ENCODE measurements at regions not wholly inside any gene's neighbourhood (a gene's known extent, or its start where the extent isn't known, plus 50 kb on each side); places are given as distances from the start of the nearest gene placed in this dataset.

- TF ChIP-seq, protein P1, sequence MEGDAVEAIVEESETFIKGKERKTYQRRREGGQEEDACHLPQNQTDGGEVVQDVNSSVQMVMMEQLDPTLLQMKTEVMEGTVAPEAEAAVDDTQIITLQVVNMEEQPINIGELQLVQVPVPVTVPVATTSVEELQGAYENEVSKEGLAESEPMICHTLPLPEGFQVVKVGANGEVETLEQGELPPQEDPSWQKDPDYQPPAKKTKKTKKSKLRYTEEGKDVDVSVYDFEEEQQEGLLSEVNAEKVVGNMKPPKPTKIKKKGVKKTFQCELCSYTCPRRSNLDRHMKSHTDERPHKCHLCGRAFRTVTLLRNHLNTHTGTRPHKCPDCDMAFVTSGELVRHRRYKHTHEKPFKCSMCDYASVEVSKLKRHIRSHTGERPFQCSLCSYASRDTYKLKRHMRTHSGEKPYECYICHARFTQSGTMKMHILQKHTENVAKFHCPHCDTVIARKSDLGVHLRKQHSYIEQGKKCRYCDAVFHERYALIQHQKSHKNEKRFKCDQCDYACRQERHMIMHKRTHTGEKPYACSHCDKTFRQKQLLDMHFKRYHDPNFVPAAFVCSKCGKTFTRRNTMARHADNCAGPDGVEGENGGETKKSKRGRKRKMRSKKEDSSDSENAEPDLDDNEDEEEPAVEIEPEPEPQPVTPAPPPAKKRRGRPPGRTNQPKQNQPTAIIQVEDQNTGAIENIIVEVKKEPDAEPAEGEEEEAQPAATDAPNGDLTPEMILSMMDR (IDR thresholded peaks at IDR 0.05; ENCODE audit: insufficient read depth, low read length, poor library complexity, severe bottlenecking), result no peak
- TF ChIP-seq EZH2phosphoT487 (conservative IDR thresholded peaks at IDR 0.05; ENCODE audit: low read length), result no peak
Measured at GRCh38 chr12:126095748-126096510, 1030.7 kb downstream of the AACS start.
